HFFc6 (cell line): ENCODE measurements at regions not wholly inside any gene's neighbourhood (a gene's known extent, or its start where the extent isn't known, plus 50 kb on each side); places are given as distances from the start of the nearest gene placed in this dataset.
"Not testable (repeated sequence)": the region's sequence is repeated elsewhere in the genome, so short reads cannot be mapped to it uniquely, and the experiment has no call there.

Source experiments
- DNase-seq: peaks from one replicate; pipeline ENCODE4 v3.0.0-alpha.2; 2018
- H3K27ac Mint-ChIP-seq: 2 replicates; pipeline ENCODE4 v1.8.0; 2020; ENCODE audit warnings: mild to moderate bottlenecking, mixed read lengths
- H3K27me3 Mint-ChIP-seq: 2 replicates; pipeline ENCODE4 v1.8.0; 2021; ENCODE audit warnings: mild to moderate bottlenecking, moderate library complexity, mixed read lengths; ENCODE audit not compliant: insufficient read depth
- H3K36me3 Mint-ChIP-seq: 2 replicates; pipeline ENCODE4 v1.8.0; 2021; ENCODE audit warnings: low read depth, mixed read lengths
- H3K4me1 Mint-ChIP-seq: 2 replicates; pipeline ENCODE4 v1.8.0; 2020; ENCODE audit warnings: low read depth, mixed read lengths
- H3K4me3 Mint-ChIP-seq: 2 replicates; pipeline ENCODE4 v1.8.0; 2020; ENCODE audit warnings: mild to moderate bottlenecking, moderate library complexity, mixed read lengths
- H3K9me3 Mint-ChIP-seq: 2 replicates; pipeline ENCODE4 v1.8.0; 2020; ENCODE audit warnings: mild to moderate bottlenecking, mixed read lengths
- CTCF ChIP-seq: fragments of 200-600 bp; sonication (generic); IDR thresholded peaks from 2 replicates; pipeline ENCODE4 v1.5.0; 2021; ENCODE audit warnings: antibody characterized with exemption, mild to moderate bottlenecking

GRCh38 chr18:76710646-76711520, 111.5 kb upstream of the ZNF236 start:
- peak; percentile 25; the same call in 1 of the 2 replicates for TF ChIP-seq CTCF
- no peaks in the 10 kb centered on the region for H3K36me3 Mint-ChIP-seq
- peaks cover 5% of the 10 kb centered on the region for H3K27me3 Mint-ChIP-seq
- DNase-seq, result no peak
- no peak overlapping the region for H3K27ac Mint-ChIP-seq
- no peaks in the 10 kb centered on the region for H3K9me3 Mint-ChIP-seq
- no peak overlapping the region for H3K4me3 Mint-ChIP-seq
- 0 out of 2 replicates have a peak, but pooled peaks cover 8% of the 10 kb centered on the region for H3K4me1 Mint-ChIP-seq

- peak; percentile 37 for DNase-seq
- H3K36me3 Mint-ChIP-seq, result no peaks in the 10 kb centered on the region
- H3K4me1 Mint-ChIP-seq, result 0 out of 2 replicates have a peak, but pooled peaks cover 8% of the 10 kb centered on the region
- no peak overlapping the region for H3K27ac Mint-ChIP-seq
- H3K27me3 Mint-ChIP-seq, result peaks cover 3% of the 10 kb centered on the region; the same call in 1 of the 2 replicates
- peak; percentile 94 for TF ChIP-seq CTCF
- H3K9me3 Mint-ChIP-seq, result no peaks in the 10 kb centered on the region
- H3K4me3 Mint-ChIP-seq, result no peak overlapping the region
These were observed 112.4 kb upstream of the ZNF236 start for GRCh38 chr18:76709659-76710645.

GRCh38 chr18:76708722-76709353, 113.5 kb upstream of the ZNF236 start:
- Mint-ChIP-seq H3K36me3 (no peaks in the 10 kb centered on the region), H3K9me3 (no peaks in the 10 kb centered on the region), H3K27me3 (peaks cover 3% of the 10 kb centered on the region; the same call in 1 of the 2 replicates), H3K4me3 (no peak overlapping the region), H3K4me1 (0 out of 2 replicates have a peak, but pooled peaks cover 8% of the 10 kb centered on the region), H3K27ac (no peak overlapping the region)
- no peak for DNase-seq
- no peak for TF ChIP-seq CTCF

- no peaks in the 10 kb centered on the region for H3K9me3 Mint-ChIP-seq
- no peak overlapping the region for H3K27ac Mint-ChIP-seq
- 0 out of 2 replicates have a peak, but pooled peaks cover 8% of the 10 kb centered on the region for H3K4me1 Mint-ChIP-seq
- no peaks in the 10 kb centered on the region for H3K36me3 Mint-ChIP-seq
- no peak for DNase-seq
- no peak for TF ChIP-seq CTCF
- no peak overlapping the region for H3K4me3 Mint-ChIP-seq
- peaks cover 5% of the 10 kb centered on the region; the same call in 1 of the 2 replicates for H3K27me3 Mint-ChIP-seq
These were observed 114.2 kb upstream of the ZNF236 start for GRCh38 chr18:76708071-76708721.

GRCh38 chr18:76707534-76707933, 114.8 kb upstream of the ZNF236 start:
- no peak overlapping the region for H3K27ac Mint-ChIP-seq
- no peaks in the 10 kb centered on the region for H3K36me3 Mint-ChIP-seq
- peaks cover 8% of the 10 kb centered on the region; the same call in 1 of the 2 replicates for H3K27me3 Mint-ChIP-seq
- H3K4me1 Mint-ChIP-seq, result 0 out of 2 replicates have a peak, but pooled peaks cover 8% of the 10 kb centered on the region
- H3K9me3 Mint-ChIP-seq, result no peaks in the 10 kb centered on the region
- TF ChIP-seq CTCF, result no peak
- no peak overlapping the region for H3K4me3 Mint-ChIP-seq
- DNase-seq, result no peak

GRCh38 chr18:76704589-76704988, 117.8 kb upstream of the ZNF236 start:
- not testable (repeated sequence) for H3K9me3 Mint-ChIP-seq, H3K27ac Mint-ChIP-seq, DNase-seq, H3K4me1 Mint-ChIP-seq, H3K36me3 Mint-ChIP-seq, H3K4me3 Mint-ChIP-seq
- H3K27me3 Mint-ChIP-seq, result peaks cover 10% of the 10 kb centered on the region
